ENCODE measurements at regions not wholly inside any gene's neighbourhood (a gene's known extent, or its start where the extent isn't known, plus 50 kb on each side); places are given as distances from the start of the nearest gene placed in this dataset.

DNA sequence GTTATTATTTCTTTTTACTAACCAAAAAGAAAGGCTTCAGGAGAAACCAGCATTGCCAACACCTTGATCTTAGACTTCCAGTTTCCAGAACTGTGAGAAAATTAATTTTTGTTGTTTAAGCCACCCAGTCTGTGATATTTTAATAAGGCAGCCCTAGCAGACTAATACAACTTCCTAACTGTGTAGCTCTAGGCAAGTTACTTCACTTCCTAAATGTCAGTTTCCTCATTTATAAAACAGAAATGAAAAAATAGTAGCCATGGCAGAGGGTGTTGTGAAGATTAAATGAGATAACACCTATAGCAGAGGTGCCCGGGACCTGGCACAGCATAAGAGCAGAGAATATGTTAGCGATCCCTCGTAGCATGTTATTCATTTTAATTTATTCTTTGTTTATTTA, 66.6 kb upstream of the HAND1 start:
- TF ChIP-seq, protein P1, sequence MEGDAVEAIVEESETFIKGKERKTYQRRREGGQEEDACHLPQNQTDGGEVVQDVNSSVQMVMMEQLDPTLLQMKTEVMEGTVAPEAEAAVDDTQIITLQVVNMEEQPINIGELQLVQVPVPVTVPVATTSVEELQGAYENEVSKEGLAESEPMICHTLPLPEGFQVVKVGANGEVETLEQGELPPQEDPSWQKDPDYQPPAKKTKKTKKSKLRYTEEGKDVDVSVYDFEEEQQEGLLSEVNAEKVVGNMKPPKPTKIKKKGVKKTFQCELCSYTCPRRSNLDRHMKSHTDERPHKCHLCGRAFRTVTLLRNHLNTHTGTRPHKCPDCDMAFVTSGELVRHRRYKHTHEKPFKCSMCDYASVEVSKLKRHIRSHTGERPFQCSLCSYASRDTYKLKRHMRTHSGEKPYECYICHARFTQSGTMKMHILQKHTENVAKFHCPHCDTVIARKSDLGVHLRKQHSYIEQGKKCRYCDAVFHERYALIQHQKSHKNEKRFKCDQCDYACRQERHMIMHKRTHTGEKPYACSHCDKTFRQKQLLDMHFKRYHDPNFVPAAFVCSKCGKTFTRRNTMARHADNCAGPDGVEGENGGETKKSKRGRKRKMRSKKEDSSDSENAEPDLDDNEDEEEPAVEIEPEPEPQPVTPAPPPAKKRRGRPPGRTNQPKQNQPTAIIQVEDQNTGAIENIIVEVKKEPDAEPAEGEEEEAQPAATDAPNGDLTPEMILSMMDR (IDR thresholded peaks at IDR 0.05): no peak
- TF ChIP-seq POLR2A (IDR thresholded peaks at IDR 0.05): no peak
- no peak for DNase-seq
- Histone ChIP-seq H3K4me1 (no peaks in the 10 kb centered on the region), H3K27me3 (no peaks in the 10 kb centered on the region), H3K36me3 (no peaks in the 10 kb centered on the region), H3K27ac (no peak overlapping the region), H3K4me3 (no peak overlapping the region), H3K9me3 (no peaks in the 10 kb centered on the region)

DNA sequence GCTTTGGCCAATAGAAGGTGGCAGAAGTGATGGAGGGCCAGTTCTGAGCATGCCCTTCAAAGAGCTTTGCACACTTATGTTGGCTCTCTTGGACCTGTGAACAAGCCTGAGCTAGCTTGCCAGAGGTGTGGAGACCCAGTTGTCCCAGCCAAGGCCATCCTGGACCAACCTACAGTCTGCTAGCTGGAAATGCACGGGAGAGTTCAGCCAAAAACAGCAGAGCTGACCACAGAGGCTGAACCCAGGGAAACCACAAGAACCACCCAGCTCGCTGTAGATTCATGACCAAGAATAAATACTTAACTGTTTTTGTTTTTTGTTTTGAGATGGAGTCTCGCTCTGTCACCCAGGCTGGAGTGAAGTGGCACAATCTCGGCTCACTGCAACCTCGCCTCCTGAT, 65.4 kb upstream of the HAND1 start:
- Histone ChIP-seq H3K4me1 (no peaks in the 10 kb centered on the region), H3K9me3 (no peaks in the 10 kb centered on the region), H3K27ac (no peak overlapping the region), H3K36me3 (no peaks in the 10 kb centered on the region), H3K27me3 (no peaks in the 10 kb centered on the region), H3K4me3 (no peak overlapping the region)
- no peak for DNase-seq
- TF ChIP-seq POLR2A (IDR thresholded peaks at IDR 0.05): no peak
- TF ChIP-seq, protein P1 (IDR thresholded peaks at IDR 0.05): no peak

DNA sequence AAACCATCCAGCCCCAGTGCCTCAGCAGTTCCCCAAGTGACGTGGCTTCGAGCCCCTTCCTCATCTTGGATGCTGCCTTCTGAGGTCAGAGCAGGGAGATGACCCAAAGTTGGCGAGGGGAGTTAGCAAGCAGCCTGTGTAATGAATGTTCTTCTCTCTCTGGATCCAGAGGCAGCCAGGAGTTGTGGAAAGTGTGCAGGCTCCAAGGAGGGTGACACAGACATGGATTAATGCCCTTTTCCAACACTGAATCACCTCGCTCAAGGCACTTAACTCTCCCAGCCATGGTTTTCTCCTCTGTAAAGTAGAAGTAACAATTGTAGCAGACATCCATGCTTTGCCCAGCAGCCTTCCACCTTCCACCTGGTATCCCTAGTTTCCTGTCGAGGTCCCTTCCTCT, 64.6 kb upstream of the HAND1 start:
- DNase-seq: no peak
- Histone ChIP-seq H3K9me3 (no peaks in the 10 kb centered on the region), H3K27me3 (no peaks in the 10 kb centered on the region), H3K4me1 (no peaks in the 10 kb centered on the region), H3K4me3 (no peak overlapping the region), H3K36me3 (no peaks in the 10 kb centered on the region), H3K27ac (peak overlapping the region in 1 of 4 donors; percentile 45)
- TF ChIP-seq, protein P1 (IDR thresholded peaks at IDR 0.05): no peak
- no peak for TF ChIP-seq POLR2A (IDR thresholded peaks at IDR 0.05)

DNA sequence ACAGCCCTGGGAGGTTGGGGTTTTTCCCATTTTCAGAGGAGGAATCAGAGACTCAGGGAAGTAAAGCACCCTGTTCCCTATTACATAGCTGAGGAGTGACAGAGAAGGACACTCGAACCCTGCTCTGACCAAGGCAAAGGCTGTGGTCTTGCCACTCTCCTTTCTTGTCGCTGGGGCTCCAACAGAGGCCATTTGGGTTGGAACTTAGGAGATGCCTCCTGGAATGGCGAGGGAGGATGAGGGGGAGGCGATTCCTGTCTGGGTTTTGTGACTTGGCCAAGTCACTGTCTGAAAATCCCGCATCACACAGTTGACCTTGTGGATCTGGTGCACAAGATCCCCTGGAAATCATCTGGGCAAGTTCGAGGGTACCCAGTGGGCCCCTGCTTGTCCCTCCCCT, 64.0 kb upstream of the HAND1 start:
- Histone ChIP-seq H3K27me3 (no peaks in the 10 kb centered on the region), H3K27ac (peak overlapping the region in 1 of 4 donors; percentile 45), H3K4me1 (no peaks in the 10 kb centered on the region), H3K4me3 (no peak overlapping the region), H3K36me3 (no peaks in the 10 kb centered on the region), H3K9me3 (no peaks in the 10 kb centered on the region)
- TF ChIP-seq POLR2A (IDR thresholded peaks at IDR 0.05): no peak
- TF ChIP-seq, protein P1 (IDR thresholded peaks at IDR 0.05): no peak
- DNase-seq: no peak

DNA sequence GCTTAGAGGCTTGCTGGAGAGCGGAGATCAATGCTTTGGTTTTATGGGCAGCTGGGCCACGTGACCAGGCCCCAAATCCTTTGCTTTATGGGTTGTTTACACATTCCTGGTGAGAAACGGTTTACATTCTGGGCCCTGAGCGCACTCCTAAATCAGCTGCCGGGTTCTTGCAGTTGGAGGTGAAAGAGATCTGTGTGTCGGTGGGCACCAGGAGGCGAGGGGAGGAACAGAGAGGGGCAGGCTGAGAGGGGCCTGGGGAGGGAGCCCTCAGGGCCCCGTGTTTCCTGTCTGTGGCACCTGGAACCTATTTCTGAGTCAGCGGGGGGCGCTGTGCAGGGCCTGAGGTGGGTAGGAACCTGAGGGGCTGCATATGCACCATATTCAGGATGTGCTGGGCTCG, 63.5 kb upstream of the HAND1 start:
- no peak for DNase-seq
- TF ChIP-seq, protein P1 (IDR thresholded peaks at IDR 0.05): no peak
- TF ChIP-seq POLR2A (IDR thresholded peaks at IDR 0.05): no peak
- no peaks in the 10 kb centered on the region for H3K9me3 ChIP-seq

DNA sequence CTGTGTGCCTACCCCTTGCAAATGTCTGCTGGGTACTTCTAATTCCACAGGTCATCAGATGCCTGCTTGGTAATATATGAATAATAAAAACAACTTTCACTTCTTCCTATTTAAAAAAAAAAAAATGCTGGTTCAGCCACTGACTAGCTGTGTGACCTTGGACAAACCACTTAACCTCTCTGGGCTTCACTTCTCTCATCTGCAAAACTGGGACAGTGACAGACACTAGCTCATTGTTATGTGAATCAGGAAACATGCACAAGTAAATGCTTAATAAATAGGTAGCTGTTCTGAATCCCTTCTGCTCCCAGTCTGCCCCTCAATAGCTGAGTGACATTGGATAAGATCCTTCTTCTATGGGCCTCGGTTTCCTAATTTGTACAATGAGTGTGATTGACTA, 62.6 kb upstream of the HAND1 start:
- Histone ChIP-seq H3K4me1 (no peaks in the 10 kb centered on the region), H3K27ac (no peak overlapping the region), H3K36me3 (no peaks in the 10 kb centered on the region), H3K9me3 (no peaks in the 10 kb centered on the region), H3K4me3 (no peak overlapping the region), H3K27me3 (no peaks in the 10 kb centered on the region)
- TF ChIP-seq, protein P1 (IDR thresholded peaks at IDR 0.05): no peak
- no peak for TF ChIP-seq POLR2A (IDR thresholded peaks at IDR 0.05)
- DNase-seq: no peak

More for the DNA sequence above, 63.5 kb upstream of the HAND1 start:
- no peaks in the 10 kb centered on the region for H3K4me1 ChIP-seq
- peak overlapping the region in 1 of 4 donors; percentile 45 for H3K27ac ChIP-seq
- H3K4me3 ChIP-seq: no peak overlapping the region
- no peaks in the 10 kb centered on the region for H3K27me3 ChIP-seq
- H3K36me3 ChIP-seq: no peaks in the 10 kb centered on the region

All from Peyer's patch (tissue), 4 donors.